ENCODE measurements at regions not wholly inside any gene's neighbourhood (a gene's known extent, or its start where the extent isn't known, plus 50 kb on each side); places are given as distances from the start of the nearest gene placed in this dataset.

GRCh38 chr15:95422255-95422654, 908.2 kb upstream of the NR2F2 start:
- DNase-seq: no peak

- no peak for DNase-seq
These were observed 904.6 kb upstream of the NR2F2 start for GRCh38 chr15:95425859-95426258.

DNA sequence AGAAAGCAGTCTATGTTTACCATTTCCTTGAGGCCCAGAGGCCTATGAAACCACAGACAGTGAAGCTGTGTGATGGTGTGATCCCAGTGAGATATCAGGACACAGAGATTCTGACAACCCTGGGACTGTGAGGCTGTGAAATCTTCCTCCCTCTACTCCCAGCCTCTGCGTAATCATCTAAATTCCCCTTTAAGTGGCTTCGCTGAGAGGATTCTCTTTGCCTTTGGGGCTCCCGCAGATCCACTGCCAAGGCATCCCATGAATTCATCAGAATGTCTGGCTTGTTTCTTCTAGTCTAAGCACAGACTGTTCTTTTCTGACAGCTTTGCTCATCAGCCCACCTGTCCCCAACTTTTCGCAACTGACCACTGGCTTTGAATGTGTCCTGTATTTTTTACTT, 901.2 kb upstream of the NR2F2 start:
- no peak for DNase-seq

- DNase-seq: no peak
These were observed 899.0 kb upstream of the NR2F2 start for GRCh38 chr15:95431518-95431917.

GRCh38 chr15:95432878-95433405, 897.6 kb upstream of the NR2F2 start:
- DNase-seq: no peak

DNA sequence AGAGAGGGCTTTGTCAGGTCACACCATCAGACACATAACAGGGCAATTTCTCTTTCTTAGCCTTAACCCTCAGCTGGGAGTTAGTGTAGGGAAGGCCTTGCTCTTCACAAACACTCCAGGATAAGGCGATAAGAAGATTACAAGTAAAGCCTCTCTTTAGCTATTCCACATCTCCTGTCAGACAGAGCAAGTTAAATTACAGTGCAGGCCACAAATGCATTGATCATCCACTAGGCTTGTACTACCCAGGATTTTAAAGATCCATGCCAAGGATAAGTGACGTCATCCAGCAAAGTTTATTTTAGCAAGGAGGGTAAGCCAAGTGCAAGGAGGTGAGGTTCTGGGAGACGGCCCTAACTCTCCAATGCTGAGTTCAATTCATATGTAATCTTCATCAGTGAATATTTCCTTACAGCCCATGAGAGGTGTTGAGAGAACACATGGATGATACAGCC, 890.6 kb upstream of the NR2F2 start:
- no peak for DNase-seq

- no peak for DNase-seq
These were observed 889.8 kb upstream of the NR2F2 start for GRCh38 chr15:95440712-95441111.

- no peak for DNase-seq
These were observed 888.3 kb upstream of the NR2F2 start for GRCh38 chr15:95442107-95442719.

DNA sequence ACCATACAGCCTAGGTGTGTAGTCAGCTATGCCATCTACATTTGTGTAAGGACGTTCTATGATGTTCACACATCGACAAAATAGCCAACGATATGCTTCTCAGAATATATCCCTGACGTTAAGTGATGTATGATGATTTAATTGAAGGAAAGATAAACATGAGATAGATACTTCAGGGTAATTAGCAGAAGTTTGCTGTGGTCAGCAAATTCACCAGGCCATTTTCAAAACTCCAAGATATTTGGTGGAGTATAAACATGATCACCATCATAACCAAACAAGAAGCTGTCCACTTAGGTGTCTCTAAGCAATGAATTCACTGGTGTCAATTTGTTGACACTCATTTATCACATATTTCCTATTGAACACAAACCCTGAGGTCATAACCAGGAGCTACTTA, 885.6 kb upstream of the NR2F2 start:
- no peak for DNase-seq

GRCh38 chr15:95446854-95447253, 883.6 kb upstream of the NR2F2 start:
- DNase-seq: no peak

GRCh38 chr15:95447486-95447885, 883.0 kb upstream of the NR2F2 start:
- DNase-seq: no peak

GRCh38 chr15:95448531-95449229, 881.8 kb upstream of the NR2F2 start:
- DNase-seq: no peak

DNA sequence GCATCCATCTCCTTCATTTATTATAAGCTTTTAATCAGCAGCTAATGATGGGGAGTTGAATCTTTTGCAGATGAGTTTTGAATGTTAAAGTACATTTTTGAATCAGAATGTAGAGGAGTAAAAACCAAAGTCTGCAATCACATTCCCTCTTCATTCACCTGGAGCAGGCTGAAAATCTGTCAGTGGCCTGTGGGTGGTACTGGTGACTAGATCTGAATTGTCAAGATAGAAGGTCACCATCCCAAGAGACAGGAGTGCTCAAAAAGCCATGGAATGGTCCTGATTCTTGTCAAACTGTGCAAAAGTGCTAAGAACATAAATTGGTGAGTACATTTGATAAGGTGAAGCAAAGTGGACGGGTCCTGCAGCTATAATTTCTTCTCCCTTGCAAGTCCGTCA, 881.3 kb upstream of the NR2F2 start:
- no peak for DNase-seq

DNA sequence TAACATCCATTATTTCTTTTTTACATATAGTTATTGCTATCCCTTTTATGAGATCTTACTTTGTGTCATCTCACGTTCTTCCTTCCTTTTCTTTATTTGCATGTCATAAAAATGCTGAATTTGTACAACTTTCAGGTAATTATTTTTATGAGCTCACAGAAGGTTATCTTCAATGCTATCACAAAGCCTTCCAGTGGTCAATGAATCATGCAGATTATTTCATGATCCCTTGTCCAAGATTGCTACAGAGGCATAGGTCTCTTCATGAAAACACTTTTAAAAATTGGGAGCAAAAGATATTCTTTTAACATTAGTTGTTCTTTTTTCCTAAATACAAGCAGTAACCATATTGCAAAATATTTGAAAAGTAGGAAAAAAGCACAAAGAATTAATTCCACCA, 880.1 kb upstream of the NR2F2 start:
- DNase-seq: no peak

- DNase-seq: no peak
These were observed 878.6 kb upstream of the NR2F2 start for GRCh38 chr15:95451938-95452337.

- no peak for DNase-seq
These were observed 875.9 kb upstream of the NR2F2 start for GRCh38 chr15:95454403-95455262.

- no peak for DNase-seq
These were observed 873.0 kb upstream of the NR2F2 start for GRCh38 chr15:95457520-95457919.

DNA sequence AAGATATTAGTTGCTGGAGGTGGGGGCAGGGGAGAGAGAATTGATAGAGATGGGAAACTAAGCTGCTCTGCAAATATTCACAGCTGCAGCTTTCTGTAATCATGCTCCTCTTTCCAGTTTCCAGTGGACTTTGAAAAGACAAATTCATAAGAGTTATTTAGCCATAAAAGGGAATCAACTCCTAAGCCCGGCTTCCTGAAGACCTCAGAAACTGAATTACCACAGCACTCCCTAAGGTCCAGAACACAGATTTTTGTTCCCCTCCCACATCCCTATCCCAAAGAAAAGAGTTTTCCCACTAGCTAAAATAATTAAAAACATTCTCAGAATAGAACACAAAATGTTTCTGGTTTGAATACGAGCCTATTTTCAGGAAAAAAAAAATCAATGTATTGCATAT, 871.8 kb upstream of the NR2F2 start:
- DNase-seq: no peak

- DNase-seq: no peak
These were observed 871.2 kb upstream of the NR2F2 start for GRCh38 chr15:95459273-95459672.

DNA sequence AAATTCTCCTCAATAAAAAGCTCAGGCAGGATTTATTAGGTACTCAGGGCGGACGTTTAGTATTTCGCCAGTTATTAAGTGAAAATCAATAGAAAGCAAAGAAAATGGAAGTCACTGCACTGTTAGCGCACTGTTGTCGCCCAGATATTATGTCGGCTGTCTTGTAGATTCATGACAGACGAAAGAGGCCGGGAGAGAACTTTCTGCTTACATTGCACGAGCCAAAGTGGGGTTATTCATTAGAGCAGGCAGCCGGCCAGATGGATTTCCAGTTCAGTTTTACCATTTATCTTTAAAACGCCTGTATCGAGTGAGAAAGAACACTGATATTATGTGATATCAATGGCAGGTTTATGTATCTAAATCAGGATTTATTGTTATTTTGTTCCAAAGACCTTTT, 866.0 kb upstream of the NR2F2 start:
- DNase-seq: no peak

DNA sequence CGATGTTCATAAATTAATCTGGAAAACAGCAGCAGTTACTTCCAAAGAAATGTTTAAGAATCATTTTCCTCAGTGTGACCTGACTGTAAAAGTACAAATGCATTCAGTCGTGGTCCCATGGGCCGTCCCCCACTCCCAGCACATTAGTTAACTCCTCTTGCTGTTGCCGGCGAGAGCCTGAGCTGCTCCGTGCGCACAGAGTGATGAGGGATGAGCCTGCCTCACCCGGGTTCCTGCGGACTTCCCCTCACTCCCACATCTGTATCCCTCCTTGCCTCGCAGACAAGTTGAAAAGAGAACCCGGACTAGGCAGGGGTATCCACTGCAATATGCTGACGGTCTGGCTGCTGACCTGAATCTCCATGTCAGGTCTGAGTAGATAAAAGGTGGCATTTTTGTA, 861.7 kb upstream of the NR2F2 start:
- no peak for DNase-seq

DNA sequence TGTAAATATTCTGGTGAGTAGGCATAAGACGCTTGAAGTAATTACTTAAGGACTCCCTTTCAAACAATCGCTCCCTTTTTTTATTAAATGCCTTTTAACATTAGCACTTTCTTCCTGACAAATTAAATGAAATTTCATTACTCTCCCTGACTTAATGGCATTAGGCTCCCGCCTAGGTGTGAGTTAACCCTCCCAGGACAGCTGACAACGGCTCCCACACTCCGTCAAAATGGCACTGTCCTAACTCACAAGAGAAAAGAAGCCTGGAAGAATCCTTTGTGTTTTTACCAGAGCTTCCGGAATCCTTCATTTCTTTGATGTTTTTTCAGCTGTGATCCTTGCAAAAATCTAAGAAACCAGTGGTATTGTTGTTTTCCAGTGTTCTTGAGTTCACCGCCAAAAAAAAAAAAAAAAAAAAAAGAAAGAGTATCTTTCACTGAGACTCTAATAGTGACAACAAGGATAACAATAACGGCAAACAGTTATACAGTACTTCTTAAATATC, 861.0 kb upstream of the NR2F2 start:
- DNase-seq: no peak

- no peak for DNase-seq
These were observed 860.0 kb upstream of the NR2F2 start for GRCh38 chr15:95470529-95470928.

Measured in NCI-H774 (cell line).